NCI-H524 treated with DMSO at 0.1 percent for 48 hours (cell line): ENCODE measurements at regions not wholly inside any gene's neighbourhood (a gene's known extent, or its start where the extent isn't known, plus 50 kb on each side); places are given as distances from the start of the nearest gene placed in this dataset.

Experiments used
- DNase-seq: peaks from one replicate; lab custom pipeline; 2025; lab: John Stamatoyannopoulos, UW

DNA sequence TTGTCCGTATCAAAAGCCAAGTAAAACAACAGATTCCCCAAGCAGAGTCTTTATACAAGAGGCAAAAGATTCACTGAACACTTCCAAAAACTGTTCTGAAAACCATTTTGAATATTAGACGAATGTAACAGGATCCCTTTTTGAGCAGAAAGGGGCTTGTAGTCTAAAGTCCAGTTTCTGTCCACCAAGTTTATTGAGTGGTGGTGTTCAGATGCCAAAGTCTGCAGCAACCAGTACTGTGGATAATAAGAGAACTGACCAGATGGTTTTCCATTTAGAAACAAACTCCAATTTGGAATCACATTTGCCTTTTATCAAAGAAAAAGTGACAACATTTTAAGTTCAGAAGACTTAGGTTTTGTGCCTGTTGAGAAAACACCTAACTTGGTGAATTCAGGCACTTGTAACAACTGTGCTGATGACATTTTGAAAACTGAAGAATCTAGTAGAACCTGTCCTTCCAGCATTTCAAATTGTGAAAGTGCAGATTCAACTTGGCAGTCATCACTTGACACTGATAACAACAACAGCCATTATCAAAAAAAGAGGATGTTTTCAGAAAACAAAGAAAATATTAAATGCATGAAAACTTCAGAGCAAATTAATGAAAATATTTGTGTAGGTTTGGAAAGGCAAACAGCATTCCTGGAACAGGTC lies 217.1 kb downstream of the CSNK2A3 start:
- DNase-seq: no peak

DNA sequence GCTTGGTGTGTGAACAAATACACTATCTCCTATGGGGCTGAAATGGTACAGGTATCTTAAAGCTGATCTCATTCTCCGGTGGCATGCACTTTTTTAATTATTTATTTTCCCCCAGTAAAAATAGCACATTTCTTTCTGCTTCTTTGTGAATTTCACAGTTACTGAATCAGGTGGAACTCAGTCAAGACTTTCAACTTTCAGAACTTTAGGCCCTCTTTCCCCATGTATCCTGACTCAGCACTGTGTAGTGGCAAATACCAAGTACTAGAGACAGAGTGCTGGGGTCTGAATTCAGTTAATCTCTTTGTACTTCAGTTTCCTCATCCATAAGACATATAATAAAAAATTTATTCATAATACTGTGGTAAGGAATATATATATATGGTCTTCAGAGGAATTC lies 223.9 kb downstream of the CSNK2A3 start:
- no peak for DNase-seq

DNA sequence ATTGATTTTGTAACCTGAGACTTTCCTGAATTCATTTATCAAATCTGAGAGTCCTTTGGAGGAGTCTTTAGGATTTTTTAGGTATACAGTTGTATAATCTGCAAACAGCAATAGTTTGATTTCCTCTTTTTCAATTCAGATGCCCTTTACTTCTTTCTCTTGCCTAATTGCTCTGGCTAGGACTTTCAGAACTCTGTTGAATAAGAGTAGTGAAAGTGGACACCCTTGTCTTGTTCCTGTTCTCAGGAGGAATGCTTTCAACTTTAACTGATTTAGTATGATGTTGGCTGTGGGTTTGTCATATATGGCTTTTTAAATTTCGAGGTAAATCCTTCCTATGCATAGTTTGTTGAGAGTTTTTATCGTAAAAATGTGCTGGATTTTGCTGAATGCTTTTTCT lies 227.4 kb downstream of the CSNK2A3 start:
- no peak for DNase-seq

DNA sequence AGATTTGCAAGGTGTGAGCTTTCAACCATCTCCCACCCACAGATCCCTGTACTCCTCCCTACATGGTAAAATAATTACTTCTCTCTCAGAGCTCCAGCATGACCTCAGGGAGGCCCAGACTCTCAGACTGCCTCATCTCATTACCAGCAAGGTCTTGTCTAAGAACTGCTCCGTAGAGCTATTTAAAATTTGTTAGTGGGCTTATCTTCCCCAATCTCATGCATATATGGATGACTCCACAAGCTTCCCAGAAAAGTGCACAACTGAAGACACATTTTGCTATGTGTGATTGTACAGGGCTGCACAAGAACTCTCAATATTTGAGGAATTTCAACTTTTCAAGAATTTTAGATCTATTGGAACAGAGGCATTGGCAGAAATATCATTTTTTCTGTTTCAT lies 230.3 kb downstream of the CSNK2A3 start:
- no peak for DNase-seq

DNA sequence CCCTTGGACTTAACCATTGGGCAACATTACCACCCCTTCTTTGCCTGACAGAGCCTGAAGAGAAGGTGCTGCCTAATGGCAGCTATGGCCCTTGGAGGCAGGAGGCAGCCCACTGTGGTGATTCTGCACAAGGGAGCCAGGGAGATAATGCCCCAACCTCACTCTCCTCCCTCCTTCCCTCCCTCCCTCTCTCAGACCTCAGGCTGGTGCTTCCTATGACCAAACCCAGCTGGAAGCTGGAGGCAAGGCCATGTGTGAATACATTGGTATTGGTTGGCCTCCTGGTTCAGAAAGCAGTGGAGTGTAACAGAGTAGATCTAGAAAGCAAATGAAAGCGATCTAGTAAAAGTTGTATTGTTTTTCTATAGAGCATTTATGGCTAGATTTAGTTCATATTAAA lies 233.1 kb downstream of the CSNK2A3 start:
- no peak for DNase-seq

DNA sequence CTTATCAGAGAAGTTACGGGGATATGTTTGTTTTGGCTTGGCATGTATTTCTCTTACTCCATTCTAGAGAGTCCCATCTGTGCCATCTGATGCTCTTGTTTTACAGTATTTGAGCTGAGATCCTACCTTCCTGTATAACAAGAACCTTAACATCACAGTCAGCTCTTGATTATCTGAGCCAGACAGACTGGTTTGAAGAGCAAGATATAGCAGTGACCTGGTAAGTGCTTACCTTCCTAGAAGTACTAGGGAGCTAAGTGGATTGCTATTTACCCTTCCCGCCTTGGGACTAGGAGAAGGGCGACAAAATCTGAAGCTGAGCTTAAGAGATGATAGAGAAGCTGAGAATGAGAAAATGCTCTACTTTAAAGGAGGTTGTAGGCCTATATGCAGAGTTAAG lies 235.3 kb downstream of the CSNK2A3 start:
- DNase-seq: no peak

DNA sequence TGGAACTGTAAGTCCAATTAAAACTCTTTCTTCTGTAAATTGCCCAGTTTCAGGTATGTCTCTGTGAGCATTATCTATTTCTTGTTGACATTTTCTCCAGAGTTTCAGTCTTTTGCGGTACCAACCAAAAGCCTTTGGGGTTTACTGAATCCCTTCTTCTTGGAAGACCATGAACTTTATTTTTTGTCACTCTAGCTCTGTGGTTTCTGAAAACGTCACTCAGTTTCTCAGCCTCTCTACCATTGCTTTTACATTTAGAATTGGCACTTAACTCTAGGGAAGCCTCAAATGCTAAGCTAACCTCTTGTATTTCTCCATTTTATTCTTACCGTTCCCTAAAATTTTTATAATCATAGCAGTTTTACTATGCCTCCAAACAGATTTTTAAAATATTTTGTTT lies 237.6 kb downstream of the CSNK2A3 start:
- DNase-seq: no peak

DNA sequence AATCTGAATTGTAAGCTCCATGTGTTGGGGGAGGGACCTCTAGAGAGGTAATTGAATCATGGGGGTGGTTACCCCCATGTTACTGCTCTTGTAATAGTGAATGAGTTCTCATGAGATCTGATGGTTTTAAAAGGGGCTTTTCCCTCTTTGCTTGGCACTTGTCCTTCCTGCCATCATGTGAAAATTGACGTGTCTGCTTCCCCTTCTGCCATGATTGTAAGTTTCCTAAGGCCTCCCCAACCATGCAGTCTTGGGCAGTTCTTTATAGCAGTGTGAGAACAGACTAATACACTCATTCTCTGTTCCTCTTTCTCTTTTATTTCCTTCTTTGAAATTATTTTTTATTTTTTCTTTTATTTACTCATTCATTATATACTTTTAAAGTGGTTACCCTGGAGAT lies 239.4 kb downstream of the CSNK2A3 start:
- no peak for DNase-seq

DNA sequence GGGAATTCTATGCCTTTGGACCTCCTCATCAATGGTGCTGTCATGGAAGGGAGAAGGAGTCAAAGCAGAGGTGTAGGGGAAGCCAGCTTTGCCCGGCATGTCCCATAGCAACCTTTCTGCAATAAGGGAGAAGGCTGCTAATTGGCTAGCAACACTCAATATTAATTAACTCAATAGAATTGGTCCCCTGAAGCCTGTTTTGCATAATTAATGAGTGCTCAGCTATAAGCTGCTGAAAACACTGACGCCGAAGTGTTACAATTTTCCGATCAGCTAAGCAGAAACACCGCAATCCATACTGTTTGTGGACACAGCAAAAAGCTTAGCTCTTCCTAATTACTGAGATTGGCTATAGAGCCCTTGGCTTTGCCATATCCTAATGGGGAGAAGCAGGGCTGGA lies 245.0 kb downstream of the CSNK2A3 start:
- no peak for DNase-seq

DNA sequence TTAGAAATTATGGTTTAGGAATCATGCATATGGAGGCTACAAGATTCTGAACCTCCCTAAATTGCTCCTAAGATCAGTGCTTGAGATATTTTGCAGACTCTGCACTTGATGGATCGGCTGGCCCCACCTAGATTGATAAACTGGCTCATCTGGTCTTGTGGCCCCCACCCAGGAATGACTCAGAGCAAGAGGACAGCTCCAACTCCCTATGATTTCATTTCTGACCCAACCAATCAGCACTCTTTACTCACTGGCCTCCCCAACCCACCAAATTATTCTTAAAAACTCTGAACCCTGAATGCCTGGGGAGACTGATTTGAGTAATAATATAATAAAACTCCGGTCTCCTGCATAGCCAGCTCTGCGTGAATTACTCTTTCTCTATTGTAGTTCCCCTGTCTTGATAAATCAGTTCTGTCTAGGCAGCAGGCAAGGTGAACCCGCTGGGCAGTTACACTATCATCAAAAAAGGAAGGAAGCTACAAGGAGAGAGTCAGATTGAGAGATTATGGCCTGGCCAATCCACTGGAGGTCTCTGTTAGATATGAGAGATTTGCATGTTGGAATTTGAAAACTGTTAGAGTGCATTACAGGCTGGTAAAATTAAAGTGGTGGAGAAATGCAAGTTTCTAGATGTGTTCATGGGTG lies 245.8 kb downstream of the CSNK2A3 start:
- DNase-seq: no peak

DNA sequence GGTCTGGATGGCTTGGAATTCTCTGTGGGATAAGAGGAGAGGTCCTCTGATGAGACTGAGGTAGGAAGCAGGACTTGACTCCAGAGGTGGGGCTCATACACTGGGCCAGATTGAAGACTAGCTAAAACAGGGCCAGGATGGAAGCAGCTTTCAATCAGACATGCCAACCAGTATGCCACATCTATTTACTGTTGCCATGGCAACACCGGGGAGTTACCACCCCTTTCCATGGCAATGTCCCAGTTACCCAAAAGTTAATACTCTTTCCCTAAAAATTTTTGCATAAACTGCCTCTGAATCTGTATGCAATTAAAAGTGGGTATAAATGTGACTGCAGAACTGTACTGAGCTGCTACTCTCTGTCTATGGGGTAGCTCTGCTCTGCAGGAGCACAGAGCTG lies 247.5 kb upstream of the ZBED5 start:
- no peak for DNase-seq

DNA sequence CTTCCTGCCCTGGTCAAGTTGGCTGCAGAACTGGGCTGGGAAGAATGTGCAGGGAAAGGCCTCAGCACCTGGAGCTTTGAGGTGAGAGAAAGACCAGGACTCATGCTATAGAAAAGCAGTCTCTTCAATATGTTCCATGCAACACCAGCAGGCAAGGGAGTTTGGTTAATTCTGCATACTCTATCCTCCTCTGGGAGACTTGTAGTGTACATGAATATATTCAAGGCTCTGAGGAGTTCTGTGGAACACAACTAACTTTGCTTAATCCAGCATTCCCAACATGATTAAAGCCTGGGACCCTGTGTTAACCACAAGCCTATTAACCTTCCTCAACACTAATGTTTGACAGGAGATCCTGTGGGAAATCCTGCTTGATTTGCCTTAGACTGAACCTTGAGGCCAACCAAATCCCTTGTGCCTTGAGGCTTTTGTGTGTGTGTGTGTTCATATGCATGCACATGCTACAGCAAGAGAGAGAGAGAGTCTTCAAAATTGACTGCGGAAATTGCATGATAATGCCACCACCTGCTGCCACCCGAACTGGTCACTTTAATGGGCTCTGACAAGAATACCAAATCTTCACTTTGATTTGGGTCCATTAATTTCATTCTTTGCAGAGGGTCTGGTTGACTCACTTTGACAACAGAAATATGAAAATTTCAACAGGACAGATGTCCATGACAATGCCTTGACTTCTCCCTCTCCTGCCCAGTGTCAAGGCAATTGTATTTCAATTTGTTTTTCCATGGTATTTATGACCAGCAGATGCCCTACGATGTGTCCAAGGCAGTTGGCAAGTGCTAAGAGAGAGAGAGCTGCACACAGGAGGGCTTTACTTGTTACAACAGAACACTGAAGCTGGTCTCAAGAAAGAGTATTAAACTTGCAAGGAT lies 238.2 kb upstream of the ZBED5 start:
- DNase-seq: no peak

DNA sequence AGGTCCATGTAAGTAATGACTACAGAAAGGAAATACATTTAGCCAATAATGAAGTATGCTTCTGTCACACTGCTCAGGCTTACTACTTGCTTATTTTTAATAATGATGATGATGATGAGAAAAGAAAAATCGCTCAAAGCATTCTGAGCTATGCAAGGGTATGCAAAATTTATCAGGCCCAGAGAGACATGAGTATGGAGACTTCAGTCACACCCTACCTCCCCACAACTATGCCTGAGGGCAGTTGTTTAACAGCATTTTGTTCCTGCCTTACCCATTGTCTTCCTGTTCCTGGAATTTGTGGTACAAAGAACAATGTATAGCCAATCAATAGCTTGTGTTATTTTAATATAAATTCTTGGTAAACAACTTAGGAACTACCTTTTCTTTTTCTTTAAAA lies 232.6 kb upstream of the ZBED5 start:
- no peak for DNase-seq

DNA sequence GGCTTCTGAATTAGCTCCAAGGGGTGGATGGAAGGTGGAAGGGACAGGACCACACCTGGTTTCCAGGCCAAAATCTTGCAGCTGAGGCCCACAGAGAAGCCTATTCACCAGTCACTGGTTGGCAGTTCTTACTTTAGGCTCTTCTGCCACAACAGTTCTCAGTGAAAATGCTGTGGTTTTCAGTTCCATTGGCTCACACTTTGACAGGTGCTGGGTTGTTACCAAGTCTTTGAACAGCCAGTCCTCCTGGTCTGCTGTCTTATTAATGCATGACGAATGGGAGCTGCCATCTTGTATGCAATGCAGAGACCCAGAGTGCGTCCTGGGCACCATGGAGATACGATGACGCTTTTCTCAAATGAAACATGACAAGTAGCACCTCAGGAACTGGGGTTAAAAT lies 232.0 kb upstream of the ZBED5 start:
- DNase-seq: no peak

DNA sequence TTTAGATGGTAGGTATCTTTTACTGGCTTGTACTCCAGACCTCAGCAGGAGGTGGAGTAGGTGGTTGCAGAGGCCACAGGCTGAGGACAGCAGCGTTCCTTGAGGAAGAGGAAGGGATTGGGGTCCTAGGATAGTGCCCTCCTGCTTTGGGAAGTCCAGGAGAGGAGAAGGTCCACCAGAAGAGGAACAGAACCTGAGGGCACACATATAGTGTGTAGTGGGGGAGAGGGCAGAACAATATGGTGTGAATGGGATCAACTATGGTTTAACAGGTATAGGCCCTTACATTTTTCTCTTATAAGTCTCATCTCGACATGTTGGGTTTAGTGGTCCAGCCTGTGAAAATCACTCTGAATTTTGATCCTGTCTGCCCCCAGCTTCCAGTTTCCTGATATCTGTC lies 229.1 kb upstream of the ZBED5 start:
- DNase-seq: no peak

DNA sequence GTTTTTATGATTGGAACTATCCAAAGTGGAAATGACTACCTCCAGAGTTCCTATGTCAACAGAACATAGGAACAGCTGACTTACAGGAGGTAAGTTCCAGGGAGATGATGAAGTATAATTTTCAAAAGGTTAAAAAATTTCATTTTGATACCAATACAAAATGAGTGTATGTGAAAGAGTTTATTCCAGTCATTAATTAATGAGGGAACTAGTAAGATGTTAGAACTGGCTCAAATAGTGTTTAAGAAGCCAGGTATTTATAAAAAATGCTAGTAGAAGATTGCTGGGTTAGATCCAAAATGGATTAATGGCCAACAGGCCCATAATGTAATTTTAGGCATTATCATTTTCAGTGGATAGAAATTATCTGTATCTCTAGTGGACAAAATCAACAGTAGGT lies 227.7 kb upstream of the ZBED5 start:
- DNase-seq: no peak

DNA sequence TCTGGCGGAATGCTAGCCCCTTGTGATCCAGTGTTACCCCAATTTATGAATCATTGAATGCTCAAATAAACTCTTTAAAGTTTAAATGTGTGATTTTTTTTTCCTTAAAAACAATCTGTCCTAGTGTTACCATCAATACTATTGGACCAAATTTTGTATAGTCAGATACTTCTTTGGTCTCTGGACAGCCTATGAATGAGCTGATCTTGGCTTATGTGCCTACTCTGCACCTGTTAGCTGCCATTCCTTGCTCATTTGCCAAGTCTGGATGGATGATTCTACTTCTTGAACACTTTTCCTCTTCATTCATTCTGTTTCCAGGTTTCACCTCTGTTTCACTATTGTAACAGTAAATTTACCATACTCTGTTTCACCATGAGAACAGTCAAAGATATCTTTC lies 226.5 kb upstream of the ZBED5 start:
- no peak for DNase-seq

DNA sequence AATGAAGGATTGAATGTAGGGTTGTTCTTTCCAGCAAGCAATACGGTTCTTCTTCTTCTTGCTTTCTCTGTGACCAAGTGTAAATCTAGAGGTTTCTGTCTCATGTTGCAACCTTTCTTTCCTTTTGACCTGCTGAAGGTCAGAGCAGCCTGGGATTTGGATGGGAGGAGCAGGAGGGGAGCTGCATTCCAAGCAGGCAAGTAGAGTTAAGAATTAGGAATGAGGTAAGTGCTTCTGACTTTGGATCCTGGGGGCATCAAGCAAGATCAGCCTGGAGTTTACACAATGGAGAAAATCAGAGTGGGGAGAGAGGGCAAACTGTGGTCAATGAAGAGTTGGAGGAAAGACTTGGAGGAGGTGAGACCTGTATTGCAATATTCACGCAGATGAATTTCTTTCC lies 225.6 kb upstream of the ZBED5 start:
- DNase-seq: no peak

DNA sequence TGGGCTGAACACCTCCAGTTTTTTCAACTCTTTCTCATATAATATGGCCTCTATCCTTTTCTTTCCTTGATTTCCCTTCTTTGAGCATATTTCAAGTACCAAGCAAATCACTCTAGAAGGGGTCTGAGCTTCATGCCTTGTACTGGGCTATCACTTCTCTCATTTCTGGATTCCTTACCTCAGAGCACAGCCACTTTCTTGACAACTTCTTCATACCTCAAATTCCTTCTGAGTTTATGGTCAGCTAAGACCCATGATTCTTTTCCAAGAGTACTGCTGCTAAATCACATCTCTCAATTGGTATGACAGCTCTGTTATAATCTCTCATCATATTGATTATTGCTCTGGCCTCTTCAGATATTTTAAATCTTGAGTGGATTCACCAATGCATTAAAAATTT lies 224.8 kb upstream of the ZBED5 start:
- DNase-seq: no peak

DNA sequence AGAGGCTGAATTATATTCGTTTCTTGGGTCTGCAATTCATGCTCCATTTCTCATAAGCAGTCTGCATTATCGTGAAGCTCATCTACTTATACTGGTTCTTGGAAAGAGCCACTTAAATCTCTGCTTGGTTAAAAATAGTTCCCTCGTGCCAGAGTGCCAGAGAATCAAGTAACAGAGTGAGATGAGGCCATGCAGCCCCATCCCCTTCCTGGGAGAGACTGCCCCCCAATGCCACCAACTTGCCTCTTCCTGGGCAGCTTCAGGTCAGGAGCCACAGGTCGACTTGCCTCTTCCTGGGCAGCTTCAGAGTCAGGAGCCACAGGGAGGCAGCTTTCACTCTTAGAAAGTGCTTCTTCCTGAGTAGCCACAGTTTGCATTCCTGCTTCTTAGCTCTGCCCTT lies 223.9 kb upstream of the ZBED5 start:
- no peak for DNase-seq

DNA sequence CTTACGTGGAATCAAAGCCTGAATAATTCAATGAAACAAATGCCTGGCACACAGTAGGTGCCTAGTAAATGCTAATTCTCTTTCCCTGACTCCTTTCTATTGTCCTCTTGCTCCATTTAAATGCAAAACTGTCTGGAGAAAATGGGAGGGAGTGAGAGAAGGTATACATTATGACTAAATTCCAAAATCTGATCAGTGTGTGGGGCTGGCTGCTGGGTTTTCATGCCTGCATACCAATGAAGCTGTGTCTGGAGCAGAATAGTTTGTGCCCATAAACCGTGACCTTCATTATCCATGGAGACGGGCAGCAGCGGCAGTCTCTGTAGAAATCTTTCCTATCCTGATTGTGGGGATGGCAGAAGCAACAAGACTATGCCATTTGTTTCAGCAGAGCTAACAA lies 223.4 kb upstream of the ZBED5 start:
- DNase-seq: no peak

DNA sequence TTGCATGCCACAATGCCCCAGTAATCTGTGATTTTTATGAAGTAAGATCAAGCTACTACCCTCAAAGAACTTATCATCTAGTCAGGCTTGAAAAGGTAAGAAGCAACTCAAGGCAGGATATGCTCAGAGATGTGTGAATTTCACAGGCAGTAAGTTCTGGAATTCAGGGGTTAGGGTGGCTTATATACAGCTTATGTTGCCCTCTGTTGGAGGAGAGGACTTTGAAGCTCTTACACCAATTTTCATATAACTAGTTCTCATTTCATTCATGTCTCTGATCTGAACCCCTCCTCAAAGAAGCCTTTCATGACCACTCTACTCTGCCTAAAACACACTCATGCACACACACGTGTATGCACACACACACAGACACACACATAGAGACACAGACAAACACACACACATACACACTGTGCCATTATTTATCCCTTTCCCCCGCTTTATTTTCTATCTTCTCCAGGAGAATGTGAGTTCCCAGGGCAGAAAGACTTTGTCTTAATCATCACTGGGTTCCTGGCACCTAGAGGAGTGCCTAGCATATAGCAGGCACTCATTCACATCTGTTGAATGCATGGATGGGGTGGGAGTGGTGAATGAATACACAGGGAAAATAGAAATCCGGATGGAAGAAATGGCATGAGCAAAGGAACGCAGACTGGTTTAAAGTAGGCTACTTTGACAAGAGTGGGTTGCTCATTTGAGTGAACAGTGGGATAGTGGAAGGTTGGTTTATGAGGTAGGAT lies 220.7 kb upstream of the ZBED5 start:
- DNase-seq: no peak

DNA sequence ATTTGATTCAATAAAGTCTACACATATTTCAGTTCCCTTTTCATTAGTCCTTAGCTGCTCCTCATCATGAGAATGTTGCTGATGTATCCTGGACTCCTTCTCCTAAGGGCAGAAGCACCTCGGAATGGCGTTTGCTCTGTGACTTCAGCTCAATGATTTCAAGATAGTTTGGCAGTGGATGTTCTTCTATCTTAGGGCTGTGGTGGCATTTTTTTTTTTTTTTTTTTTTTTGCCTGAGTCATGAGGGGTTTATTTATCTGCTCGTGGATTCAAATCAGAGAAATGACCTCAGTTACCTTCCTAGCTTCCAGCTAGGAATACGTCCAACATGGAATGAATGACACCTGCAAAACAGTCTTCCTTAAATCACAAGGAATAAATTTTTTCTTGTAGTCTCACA lies 220.0 kb upstream of the ZBED5 start:
- DNase-seq: no peak
